C4-2B (cell line): ENCODE measurements at regions not wholly inside any gene's neighbourhood (a gene's known extent, or its start where the extent isn't known, plus 50 kb on each side); places are given as distances from the start of the nearest gene placed in this dataset.

Experiments used
- H3K27ac ChIP-seq: fragments of 450-650 bp; 2 replicates; pipeline ENCODE4 v1.5.1; 2017
- ZFX ChIP-seq: fragments of 450-650 bp; IDR thresholded peaks from 2 replicates; pipeline ENCODE4 v1.6.1; 2017
- TF ChIP-seq, protein P1 (sequence below): fragments of 450-650 bp; conservative IDR thresholded peaks from 2 replicates; pipeline ENCODE4 v1.5.1; 2017; ENCODE audit warnings: mild to moderate bottlenecking

DNA sequence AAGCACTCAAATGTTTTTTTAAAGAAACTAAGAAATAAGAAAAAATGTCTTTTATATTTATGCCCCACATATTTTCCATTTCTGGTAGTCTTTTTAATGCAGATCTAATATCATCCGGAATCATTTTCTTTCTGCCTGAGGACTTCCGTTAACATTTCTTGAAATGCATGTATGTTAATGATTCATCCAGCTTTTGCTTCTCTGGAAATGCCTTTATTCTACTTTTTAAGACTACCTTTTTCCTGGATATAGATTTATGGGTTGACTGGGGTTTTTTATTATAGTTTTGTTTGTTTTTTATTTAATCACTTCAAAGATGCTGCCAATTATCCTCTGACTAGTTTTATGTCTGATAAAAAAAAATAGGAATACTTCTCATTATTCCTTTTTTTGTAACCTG lies 57.1 kb upstream of the LDLRAD3 start:
- TF ChIP-seq, protein P1, sequence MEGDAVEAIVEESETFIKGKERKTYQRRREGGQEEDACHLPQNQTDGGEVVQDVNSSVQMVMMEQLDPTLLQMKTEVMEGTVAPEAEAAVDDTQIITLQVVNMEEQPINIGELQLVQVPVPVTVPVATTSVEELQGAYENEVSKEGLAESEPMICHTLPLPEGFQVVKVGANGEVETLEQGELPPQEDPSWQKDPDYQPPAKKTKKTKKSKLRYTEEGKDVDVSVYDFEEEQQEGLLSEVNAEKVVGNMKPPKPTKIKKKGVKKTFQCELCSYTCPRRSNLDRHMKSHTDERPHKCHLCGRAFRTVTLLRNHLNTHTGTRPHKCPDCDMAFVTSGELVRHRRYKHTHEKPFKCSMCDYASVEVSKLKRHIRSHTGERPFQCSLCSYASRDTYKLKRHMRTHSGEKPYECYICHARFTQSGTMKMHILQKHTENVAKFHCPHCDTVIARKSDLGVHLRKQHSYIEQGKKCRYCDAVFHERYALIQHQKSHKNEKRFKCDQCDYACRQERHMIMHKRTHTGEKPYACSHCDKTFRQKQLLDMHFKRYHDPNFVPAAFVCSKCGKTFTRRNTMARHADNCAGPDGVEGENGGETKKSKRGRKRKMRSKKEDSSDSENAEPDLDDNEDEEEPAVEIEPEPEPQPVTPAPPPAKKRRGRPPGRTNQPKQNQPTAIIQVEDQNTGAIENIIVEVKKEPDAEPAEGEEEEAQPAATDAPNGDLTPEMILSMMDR = no peak
- TF ChIP-seq ZFX = no peak
- no peak overlapping the region for H3K27ac ChIP-seq

DNA sequence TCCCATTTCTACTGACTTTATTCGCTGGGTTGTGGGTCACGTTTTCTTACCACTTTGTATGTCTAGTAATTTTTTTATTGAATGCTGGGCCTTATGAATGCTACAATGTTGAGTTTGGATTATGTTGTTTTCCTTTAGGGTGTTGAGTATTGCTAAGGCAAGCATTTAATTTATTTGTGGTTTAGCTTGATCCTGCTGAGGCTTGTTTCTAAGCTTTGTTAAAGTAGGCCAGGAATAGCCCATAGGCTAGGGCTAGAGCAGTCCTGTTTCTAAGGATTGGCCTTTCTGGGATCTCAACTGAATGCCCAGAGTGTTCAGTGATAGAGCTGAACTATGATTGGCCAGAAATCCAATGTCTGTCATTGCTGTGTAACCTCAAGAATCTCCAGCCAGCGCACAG lies 56.1 kb upstream of the LDLRAD3 start:
- TF ChIP-seq, protein P1 = no peak
- TF ChIP-seq ZFX = no peak
- H3K27ac ChIP-seq = no peak overlapping the region

DNA sequence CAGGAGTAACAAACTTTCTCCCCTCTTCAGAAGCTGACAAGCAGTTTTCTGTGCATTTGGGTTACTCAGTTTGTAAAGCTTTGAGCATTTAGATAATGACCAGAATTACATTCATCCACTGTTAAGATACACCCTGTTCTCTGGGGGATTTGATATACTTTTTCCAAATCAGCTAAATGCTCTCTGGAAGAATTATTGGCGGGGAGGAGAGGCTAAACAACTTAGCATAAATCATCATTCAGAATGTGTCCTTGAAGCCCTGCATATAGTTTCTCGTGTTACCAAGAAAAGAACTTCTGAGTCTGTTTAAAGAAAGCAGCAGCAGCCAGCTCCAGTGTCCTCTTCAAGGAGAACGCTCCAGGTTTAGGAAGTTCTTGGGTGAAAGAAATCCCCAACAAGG lies 54.9 kb upstream of the LDLRAD3 start:
- no peak for TF ChIP-seq ZFX
- TF ChIP-seq, protein P1 = no peak
- H3K27ac ChIP-seq = no peak overlapping the region

DNA sequence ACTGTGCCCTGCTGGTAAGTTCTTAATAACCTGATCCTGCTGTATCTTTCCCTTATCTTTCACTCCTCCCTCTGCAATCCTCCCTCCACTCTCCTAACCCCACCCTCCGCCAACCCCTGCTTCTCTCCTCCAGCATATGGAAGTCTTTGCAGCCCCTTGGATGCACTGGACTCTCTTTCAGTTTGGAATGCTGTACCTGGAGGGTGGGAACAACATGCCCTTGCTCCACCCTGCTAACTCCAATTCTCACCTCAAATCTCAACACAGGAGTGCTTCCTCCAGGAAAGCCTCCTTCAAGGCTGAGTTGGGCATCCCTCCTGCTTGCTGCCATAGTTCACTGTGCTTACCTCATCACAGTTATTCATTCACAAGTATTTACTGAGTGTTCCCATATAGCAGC lies 52.8 kb upstream of the LDLRAD3 start:
- no peak for TF ChIP-seq ZFX
- TF ChIP-seq, protein P1 = no peak
- no peak overlapping the region for H3K27ac ChIP-seq

DNA sequence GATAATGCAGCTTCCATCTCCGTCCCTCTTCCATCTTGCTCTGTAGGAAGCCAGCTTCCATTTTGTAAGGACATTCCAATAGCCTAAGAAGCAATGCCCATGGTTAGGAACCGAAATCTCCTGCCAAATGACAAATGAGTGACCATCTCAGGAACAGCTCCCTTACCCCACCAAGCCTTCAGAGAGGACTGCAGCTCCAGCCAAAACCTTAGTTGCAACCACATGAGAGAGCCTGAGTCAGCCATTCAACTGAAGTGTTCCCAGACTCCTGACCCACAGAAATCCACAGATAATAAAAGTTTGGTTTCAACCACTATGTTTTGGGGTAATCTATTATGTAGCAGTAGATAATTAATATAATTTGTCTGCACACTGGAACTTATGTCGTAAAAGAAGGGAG lies 51.7 kb upstream of the LDLRAD3 start:
- TF ChIP-seq ZFX = no peak
- H3K27ac ChIP-seq = no peak overlapping the region

DNA sequence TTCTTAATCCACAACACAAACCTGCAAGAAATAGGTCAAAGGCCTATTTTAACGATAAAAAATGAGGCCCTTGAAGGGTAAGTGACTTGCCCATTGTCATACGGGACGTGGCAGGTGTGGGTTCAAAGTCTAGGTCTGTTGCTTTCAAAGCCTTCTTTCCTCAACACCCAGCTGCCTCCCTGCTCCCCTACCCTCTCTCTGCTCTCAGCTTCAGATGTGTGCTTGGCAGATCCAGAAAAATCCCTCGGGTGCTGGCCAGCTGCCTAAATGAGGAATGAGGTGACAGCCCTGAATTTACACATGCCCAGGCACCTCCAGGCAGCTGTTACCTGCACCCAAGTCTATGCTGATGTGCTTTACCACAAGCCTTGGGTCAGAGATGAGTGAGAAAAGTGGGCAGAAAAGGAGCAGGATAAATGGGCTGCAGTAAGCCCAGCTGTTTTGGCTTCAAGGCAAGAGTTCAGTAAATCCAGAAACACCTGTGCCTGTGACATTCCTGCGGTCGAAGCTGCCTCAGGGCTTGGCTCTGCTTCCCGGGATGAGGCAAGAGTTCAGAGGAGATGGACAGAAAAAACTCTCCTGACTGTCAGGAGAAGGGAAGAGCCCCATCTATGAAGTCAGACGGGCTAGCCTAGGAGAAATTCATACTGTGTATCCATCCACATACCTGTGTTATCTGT lies 49.9 kb upstream of the LDLRAD3 start:
- TF ChIP-seq, protein P1 = no peak
- no peak for TF ChIP-seq ZFX
- H3K27ac ChIP-seq = no peak overlapping the region
